ENCODE measurements at regions not wholly inside any gene's neighbourhood (a gene's known extent, or its start where the extent isn't known, plus 50 kb on each side); places are given as distances from the start of the nearest gene placed in this dataset.
A peak's percentile ranks its signal among the peaks of the same experiment; 100 is the strongest.

GRCh38 chrX:8232406-8232805, 61.3 kb upstream of the VCX2 start:
- no peak for DNase-seq

DNA sequence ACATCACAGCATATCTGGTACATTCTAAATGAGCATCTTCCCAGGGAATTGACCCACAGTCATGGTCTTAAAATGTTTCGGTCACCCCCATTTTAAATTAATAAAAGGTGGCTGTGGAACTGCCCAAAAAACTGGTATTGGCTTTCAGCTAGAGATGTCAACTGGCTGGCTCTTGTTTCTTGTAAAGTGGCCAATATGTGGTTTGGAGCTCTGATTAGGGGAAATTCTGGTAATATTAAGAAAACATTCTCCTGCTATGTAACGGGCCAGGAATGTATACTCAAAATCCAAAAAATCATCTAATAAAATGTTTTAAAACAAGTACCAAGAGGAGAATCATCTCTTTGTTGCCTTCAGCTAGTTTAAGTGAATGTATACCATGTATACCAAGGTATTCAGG, 62.0 kb upstream of the VCX2 start:
- peak; percentile 34 for DNase-seq

DNA sequence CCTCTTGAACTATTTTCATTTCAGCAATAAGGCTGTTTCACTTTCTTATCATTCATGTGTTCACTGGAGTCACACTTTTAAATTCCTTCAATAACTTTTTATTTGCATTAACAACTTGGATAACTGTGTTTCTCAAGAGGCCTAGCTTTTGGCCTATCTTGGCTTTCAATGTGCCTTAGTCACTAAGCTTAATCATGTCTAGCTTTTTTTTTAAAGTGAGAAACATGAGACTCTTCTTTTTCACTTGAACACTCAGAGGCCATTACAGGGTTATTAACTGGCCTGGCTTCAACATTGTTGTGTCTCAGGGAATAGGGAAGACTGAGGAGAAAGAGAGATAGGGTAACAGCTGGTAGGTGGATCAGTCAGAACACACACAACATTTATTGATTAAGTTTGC, 64.0 kb upstream of the VCX2 start:
- DNase-seq: peak; percentile 44

DNA sequence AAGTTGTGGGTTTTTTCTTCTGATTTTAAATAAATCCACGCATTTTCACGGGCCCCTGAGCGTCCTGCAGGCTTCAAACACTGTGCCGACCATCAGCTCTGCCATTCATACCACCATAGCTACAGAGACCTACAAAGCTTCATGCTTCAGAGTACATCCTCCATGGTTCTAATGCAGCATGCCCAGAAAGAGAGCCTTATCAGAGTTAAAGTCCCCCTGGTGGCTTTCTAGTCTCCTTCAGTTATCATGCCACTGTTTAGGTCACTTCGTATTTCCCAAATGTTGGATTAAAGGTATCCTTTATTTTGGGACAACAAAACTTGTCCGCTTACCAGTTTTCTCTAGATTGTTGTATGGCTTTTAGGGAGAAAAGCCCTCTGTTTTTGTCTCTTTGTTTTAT, 66.7 kb upstream of the VCX2 start:
- no peak for DNase-seq

DNA sequence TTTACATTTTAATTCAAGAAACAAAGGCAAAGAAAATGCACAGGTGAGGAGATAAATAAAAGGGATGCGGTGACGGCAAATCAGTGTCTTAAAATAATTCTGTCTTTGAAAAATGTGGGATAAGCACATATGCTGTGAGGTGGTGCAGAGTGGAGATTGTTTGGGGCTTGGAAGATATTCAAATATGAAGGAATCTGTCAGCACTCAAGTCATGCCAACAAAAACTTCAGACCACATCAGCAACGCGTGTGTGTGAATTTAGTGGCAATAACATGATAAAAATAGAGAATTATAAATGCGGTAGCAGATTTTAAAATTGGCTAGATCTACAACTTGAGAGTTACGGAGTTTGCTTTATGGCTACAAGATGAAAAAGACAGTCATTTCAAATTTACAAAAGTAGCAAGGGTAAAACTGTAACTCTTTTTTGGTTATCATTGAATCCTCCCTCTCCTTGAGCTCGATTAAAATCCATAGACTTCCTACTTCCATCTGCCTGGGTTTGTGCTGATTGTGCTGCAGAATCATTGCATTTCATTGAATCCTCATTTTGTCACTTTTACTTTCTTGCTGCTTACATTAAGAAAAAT, 71.5 kb upstream of the VCX2 start:
- DNase-seq: peak; percentile 2

- DNase-seq: no peak
Observed at GRCh38 chrX:8244301-8244700, 73.2 kb upstream of the VCX2 start.

- DNase-seq: no peak
Observed at GRCh38 chrX:8245411-8245810, 74.3 kb upstream of the VCX2 start.

DNA sequence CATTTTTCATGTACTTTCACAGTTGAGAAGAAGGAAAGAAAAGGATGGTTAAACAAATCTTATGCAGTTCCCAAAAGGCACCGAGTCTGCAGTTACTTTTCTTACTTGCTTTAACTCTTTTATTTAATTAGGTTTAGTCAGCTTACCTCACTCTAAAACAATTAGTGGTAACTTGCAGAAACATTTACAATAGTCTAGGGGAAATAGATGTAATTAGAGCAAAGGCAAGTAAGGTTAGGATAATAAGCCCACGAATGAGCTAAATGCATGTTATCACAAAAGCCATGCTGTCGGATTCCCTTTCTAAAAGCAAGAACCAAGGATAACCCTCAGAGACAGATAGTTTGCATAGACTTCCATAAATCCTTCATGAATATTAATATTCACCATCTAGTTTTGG, 82.0 kb upstream of the VCX2 start:
- no peak for DNase-seq

DNA sequence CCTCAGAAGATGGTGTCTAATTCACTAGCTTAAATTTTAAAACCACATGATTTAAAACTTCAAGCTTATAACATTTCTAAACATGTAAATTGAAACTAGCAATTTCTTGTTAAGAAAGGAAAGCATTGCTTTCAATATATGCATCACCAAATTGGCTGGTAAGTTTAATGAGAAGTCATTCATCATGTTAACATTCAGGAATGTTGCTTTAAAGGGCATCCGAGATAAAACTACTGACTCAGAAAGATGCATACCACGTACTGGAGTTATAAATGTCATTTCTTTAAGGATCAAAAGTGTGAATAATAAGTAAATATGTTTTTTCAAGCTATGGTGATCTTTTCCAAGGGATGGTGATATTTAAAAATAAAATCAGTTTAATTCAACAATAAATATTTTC, 83.3 kb upstream of the VCX2 start:
- DNase-seq: no peak

DNA sequence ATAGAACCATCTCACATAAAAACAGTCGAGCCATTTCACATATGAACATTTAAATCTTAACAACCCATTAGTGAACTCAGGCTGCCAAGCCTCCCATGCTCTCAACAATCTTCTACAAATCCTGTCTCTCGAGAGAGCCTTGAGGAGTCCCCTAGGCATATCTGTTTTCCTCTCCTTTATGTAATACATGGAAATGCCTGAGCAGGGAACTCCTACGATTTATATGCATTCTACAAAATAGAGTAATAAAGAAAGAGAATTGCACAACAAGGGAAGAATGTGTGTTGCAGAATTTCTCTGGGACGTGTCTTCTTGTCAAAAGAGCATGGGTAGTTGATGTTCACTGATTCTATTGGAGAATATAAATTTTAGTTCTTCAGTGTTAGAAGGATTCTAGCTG, 101.8 kb upstream of the VCX2 start:
- DNase-seq: peak; percentile 31

GRCh38 chrX:8273451-8273895, 102.4 kb upstream of the VCX2 start:
- no peak for DNase-seq

- no peak for DNase-seq
Observed at GRCh38 chrX:8274170-8274569, 103.1 kb upstream of the VCX2 start.

- no peak for DNase-seq
Observed at GRCh38 chrX:8278557-8278956, 107.5 kb upstream of the VCX2 start.

DNA sequence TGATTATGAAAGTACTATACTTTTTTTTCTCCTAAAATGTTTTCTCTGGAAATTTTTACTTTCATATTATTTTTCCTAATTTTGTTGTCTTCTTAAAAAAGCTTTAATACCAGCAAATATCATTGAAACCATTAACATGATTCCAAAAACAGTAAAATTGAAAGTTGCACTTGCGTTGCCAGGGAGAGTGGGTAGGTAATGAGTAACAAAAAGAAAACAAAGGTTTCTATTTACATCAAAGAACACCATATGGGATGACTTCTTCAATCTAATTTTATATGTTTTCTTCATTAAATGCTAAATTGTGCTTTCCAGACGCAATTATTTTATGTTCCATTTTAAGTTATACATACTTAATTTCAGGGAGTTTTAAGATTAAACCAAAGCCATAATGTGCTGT, 108.3 kb upstream of the VCX2 start:
- DNase-seq: no peak

DNA sequence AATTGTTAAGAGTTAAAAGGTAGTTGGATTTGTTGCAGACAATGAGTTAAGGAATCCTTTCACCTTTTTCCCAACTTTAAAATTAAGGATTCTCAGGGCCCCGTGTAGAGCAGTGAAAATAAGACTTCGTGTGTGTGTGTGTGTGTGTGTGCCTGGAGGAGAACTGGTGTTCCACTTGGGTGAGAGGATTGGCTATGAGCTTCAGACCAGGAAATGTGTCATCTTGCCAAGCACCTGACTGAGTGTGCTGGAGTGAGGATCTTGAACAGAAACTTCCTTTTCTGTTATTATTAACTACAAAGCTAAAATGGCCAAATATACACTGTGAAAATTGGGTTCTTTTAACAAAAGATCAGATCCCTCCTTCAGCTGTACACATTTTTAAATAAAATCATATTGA, 113.1 kb upstream of the VCX2 start:
- DNase-seq: no peak

DNA sequence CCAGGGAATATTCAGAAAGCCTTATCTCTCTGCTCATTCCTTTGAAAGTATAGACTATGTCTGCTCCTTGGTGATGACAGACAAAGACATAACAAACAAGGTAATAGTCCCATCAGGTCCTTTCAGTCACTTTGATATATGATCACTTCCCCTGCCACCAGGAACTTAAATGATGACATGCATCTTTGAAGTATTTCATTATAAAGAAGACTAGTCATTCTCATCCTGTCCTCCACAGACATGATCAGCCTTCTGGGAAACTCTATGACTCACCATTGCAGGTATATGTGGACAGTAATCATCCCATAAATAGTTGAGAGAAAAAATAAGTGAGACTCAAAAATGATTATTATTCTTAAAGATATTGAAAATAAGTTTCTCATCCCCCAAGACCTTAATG, 117.5 kb upstream of the VCX2 start:
- DNase-seq: peak; percentile 30

GRCh38 chrX:8289523-8289922, 118.5 kb upstream of the VCX2 start:
- peak; percentile 81 for DNase-seq

GRCh38 chrX:8297766-8298165, 126.7 kb upstream of the VCX2 start:
- peak; percentile 67 for DNase-seq

DNA sequence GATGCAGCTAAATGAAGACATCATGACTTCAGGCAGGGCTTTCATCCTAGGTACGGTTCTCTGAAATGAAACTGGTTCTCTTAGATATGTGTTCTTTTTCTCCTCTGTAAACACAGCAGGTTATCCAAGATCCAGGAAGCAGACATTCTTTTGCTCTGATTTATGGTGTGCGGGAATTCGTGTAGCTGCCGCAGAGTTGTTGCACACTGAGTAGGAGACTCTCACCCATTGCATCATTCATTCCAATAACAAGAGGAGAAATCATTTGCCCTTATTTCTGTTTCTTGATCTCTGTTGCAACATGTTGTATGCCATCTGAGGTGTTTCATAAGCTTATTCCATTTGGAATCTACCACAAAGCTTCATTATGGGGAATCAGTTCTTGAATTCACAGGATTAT, 133.6 kb upstream of the VCX2 start:
- peak; percentile 72 for DNase-seq

DNA sequence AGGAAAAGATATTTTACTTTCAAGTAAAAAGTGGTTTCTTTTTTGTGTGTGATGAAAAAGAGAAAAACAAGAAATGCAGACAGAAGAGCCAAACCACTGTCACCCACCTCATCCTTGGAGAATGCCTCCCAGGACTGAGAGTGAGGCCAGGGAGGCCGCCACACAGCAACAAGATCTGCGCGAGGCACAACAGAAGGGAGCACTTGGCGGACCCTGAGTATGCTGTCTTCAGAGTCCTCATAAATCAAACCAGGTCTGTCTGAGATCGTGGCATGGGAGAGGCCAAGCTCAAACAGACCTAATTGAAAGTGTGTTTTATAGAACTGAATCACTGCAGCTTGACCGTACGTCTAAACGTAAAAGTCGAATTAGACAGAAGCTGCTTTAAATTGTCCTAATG, 134.3 kb upstream of the VCX2 start:
- DNase-seq: peak; percentile 60

DNA sequence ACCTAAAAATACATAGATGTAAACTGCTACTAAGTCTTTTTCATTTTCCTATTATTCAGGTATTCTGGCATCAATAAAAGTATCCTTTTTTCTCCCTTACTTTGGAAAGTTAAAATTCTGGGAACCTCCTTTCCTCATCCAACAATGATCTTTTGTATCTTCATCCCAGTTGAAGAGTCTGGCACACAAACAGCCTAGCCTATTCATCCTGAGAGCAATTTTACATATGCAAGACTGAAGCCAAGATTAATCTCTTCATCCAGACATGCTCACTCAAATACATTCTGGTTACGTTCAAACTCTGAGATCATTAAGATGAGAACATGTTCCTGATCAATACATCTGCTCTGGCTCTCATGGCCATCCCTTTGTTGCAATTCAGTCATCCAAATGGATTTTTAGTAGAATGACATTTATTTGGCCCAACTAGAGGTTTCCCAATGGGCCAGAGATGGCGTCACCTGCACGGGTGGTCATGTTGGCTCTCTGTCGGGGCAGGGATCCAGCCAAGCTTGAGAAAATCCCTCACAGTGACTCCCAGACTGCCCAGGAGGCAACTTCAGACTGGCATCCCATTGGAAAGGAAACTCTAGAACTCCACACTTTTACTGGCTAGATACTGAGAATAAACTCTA, 135.3 kb upstream of the VCX2 start:
- DNase-seq: no peak

- DNase-seq: no peak
Observed at GRCh38 chrX:8310409-8310808, 139.3 kb upstream of the VCX2 start.

DNA sequence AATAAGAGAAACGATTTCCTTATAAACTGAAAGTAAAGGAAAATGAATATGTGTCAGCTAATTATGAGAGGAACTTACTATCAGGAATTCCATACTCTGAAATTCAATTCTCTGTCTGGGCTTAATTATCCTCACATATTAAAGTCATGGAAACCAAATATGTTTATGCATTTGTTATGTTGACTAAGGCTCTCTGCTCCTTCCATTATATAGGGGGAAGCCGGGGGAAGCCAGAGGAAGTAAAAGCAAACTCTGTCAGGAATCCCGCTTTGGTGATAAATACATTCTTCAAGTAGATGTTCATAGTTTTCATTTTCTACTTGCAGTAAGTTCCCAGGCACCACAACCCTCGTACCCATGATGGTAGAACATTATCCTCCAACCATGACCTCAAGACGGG, 142.8 kb upstream of the VCX2 start:
- no peak for DNase-seq

- DNase-seq: no peak
Observed at GRCh38 chrX:8314881-8315280, 143.8 kb upstream of the VCX2 start.

DNA sequence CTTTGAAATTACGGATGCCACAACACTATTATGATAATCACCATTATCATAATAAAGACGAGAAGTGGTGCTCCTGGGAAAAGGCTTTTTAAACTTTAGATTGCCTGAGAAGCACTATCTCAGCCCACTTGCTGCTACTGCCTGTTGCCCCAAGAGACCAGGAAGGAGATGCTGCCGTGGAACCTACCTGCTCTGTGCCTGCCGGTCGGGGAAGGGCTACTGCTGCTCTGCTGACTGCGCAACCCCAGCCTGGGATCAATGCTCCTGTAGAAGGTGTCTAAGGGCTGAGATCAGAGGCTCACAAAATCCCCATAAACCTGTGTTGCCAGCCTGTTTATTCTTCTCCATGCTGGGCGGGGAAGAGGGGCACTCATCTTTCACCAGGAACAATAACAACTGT, 145.3 kb upstream of the VCX3B start:
- DNase-seq: no peak

All from fibroblast of upper back skin (primary cell).